DOHH2 (cell line): ENCODE measurements at regions not wholly inside any gene's neighbourhood (a gene's known extent, or its start where the extent isn't known, plus 50 kb on each side); places are given as distances from the start of the nearest gene placed in this dataset.

Source experiments
- CTCF ChIP-seq: fragments of 200-600 bp; sonication (generic); IDR thresholded peaks from one replicate; pipeline ENCODE4 v1.5.1; 2014; ENCODE audit warnings: antibody characterized with exemption, mild to moderate bottlenecking, low read depth, low read length; ENCODE audit not compliant: poor library complexity, severe bottlenecking
- EZH2phosphoT487 ChIP-seq: fragments of 200-600 bp; sonication (generic); IDR thresholded peaks from 2 replicates; pipeline ENCODE4 v1.6.1; 2017; ENCODE audit warnings: borderline replicate concordance, mild to moderate bottlenecking, antibody characterized with exemption, low read length, moderate library complexity, mixed read lengths

GRCh38 chr17:79281803-79282202 lies 207.2 kb downstream of the ENGASE start:
- TF ChIP-seq CTCF (no peak), EZH2phosphoT487 (no peak)
